NCI-H2171 treated with DMSO at 0.1 percent for 48 hours (cell line): ENCODE measurements at regions not wholly inside any gene's neighbourhood (a gene's known extent, or its start where the extent isn't known, plus 50 kb on each side); places are given as distances from the start of the nearest gene placed in this dataset.
"Not testable (repeated sequence)": the region's sequence is repeated elsewhere in the genome, so short reads cannot be mapped to it uniquely, and the experiment has no call there.

Source experiments
- DNase-seq: peaks from one replicate; lab custom pipeline; 2025; lab: John Stamatoyannopoulos, UW

DNA sequence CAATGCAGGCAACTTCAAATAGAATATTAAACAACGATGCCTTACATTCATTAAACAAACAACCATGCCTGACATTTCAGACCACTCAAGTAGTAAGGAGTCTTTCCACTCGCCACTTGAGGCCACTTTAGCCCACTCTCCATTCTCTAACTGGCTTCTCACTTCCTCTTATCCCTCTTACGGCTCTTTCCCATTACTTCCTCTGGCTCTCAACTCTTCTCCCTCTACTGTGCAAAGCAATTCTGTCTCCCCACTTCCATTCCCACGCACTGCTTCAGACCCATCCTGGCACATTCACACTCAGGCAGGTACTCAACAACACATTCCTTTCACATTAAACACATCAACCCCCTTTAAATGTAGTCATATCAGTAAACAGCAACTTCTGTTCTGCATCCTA is 229.8 kb upstream of the IPO5 start:
- no peak for DNase-seq

GRCh38 chr13:97724450-97724849 is 229.0 kb upstream of the IPO5 start:
- DNase-seq: no peak

DNA sequence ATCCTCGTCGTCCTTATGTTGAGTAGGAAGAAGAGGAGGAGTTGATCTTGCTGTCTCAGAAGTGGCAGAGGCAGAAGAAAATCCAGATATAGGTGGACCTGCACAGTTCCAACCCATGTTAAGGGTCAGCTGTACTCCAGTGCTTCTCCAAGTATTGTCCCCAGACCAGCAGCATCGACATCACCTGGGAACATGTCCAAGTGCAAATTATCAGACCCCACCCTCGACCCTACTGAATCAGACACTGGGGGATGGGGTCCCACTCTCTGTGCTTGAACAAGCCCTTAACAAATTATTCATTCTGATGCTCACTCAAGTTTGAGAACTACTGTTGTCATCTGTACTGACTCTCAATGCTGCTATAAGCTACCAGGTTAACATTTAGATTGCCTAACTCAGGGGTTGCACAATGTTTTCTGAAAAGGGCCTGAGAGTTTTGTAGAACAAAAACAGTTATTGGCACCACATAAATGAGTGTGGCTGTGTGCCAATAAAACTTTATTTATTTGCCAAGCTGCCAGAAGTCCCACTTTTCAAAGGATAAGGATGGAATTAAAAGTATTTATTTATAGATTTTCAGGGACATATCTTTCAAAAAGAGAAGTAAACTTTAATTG is 226.7 kb upstream of the IPO5 start:
- DNase-seq: no peak

DNA sequence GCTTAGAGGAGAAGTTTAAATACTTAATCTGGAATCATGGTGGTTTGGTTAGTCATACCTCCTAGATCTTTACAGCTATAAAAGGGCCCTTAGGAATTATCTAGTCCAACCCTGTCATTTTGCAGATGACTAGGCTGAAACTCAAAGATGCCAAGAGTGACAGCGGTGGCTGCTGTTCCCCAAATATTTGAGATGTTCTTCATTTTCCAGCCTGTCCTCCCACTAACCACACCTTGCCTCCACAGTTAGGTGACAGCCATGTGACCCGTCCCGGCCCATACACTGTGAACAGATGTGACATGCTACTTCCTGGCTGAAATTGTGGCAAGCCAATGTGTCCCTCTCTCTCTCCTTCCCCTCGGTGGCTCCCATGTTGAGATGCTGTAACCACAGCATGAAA is 225.5 kb upstream of the IPO5 start:
- no peak for DNase-seq

DNA sequence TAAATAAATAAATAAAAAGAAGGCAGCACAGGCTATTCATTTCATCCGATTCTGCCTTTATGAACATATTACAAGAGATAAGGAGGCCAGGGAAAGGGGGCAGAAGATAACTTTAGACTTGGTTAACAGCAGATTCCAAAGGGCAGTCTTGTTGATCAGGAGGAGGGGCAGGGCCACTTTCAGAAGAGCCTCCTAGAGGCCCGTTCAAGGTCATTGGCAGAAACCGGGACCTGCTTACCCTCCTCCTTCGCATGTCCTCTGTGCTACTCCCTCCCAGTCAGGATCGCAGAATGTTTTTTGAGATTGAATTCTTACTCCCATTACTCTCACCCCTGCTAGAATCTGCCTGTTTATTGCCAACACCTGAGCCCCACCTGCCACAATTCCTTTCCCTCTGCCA is 217.0 kb upstream of the IPO5 start:
- no peak for DNase-seq

- DNase-seq: no peak
Observed at GRCh38 chr13:97742084-97742483, 211.4 kb upstream of the IPO5 start.

GRCh38 chr13:97743938-97744337 is 209.5 kb upstream of the IPO5 start:
- DNase-seq: no peak

- no peak for DNase-seq
Observed at GRCh38 chr13:97746649-97747048, 206.8 kb upstream of the IPO5 start.

DNA sequence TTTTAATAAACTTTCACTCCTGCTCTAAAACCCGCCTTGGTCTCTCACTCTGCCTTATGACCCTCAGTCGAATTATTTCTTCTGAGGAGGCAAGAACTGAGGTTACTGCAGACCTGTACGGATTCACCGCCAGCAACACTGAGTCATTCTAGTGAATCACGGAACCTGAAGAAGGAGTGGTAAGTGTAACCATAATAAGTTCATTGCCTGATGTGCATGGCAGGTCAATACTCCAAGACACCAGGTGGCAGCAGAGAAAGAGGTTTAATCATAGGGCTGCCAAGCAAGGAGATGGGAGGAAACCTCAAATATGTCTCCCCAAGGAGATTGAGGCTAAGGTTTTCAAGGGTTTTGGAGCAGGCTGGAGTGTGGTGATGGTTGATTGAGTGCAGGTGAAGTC is 204.3 kb upstream of the IPO5 start:
- peak; percentile 31 for DNase-seq

GRCh38 chr13:97751477-97751876 is 202.0 kb upstream of the IPO5 start:
- no peak for DNase-seq

DNA sequence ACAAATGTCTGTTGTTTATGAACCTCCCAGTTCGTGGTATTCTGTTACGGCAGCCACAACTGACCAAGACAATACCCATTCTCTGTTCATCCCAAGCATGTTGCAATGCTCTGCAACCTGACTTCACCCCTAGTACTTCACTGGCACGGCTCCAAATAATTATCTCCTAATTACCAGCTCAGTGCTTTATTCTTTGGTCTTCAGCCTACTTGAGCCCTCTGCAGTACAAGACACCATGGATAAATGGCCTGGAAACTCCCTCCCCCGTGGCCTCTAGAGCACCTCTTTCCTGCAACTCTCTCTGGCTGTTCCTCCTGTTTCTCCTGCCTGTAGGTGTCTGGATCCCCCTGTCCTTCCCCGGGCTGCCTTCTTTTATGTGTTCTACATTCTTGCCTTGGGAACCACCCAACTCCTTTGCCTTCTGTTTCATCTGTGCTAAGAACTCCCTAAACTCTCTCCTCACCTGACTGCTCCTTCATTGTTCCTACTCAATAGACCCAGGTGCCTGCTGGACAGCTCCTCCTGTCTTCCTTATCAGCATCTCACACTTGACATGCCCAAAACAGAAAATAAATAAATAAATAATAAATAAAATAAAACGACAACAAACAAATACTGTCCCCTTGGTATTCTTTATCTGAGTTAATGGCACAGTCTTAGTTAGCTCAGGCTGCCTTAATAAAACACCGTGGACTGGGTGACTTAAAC is 200.4 kb upstream of the IPO5 start:
- peak; percentile 5 for DNase-seq

DNA sequence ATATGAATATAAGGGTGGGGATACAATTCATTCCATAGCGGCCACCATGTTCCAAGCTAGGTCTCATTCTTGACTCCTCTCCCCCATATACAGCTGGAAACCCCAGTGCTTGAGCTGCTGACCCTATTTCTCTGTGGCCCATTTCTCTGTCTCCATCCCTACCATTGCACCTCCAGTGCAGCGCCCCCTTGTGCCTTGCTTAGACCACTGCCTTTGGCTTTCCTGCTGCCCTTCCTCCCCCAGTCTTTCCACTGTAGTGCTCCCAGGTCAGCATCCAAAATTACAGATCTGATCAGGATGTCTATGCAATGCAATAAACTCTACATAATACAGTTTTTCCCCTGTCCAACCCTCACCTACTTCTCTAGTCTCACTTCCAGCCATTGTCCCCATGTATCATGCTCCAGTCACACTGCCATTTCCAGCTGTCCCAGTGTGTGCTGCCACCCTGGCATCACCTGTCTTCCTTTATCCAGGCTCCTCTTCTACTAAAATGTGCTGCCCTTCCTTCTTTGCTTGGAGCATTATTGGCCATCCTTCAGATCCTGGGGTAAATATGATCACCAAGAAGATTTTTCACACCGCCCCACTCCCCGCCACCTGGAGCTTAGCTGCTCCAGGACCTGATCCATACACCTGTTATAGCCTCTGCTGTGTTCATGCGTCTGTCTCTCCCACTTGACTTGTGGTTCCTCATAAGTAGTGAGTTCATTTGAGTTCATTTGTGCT is 199.4 kb upstream of the IPO5 start:
- no peak for DNase-seq

DNA sequence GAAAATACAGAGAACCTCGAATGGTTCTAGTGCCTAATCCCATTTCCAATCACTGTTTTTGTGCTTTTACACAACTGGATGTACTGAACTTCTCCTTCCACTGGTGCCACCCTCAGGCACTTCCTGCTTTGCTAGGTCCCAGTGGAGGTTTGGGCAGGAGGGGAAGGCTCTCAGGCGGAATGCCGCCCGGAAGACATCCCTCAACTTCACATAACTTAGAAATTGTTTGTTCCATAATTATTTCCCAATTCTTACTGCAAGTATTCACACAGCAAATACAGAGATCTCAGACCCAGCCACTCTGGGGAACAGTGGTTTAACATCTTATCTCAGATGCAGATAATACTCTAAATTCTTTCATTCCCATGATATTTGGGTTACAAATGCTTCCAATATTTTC is 195.7 kb upstream of the IPO5 start:
- no peak for DNase-seq

DNA sequence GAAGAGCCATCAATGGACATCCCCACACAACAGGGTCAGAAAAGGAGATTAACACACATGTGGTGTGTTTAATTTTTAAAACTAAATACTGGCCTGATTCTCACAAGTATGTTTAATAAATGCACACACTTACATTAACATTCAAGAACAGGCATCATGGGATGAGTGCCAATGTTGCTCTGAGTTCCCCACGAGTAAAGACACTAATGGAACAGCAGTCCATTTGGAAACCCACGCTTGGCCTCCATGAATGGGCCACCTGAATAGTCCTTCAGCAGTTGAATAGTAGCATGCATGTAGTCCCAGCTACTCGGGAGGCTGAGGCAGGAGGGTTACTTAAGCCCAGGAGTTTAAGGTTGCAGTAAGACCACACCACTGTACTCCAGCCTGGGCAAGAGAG is 195.2 kb upstream of the IPO5 start:
- no peak for DNase-seq

GRCh38 chr13:97761796-97762540 is 191.5 kb upstream of the IPO5 start:
- no peak for DNase-seq

- no peak for DNase-seq
Observed at GRCh38 chr13:97766749-97767148, 186.7 kb upstream of the IPO5 start.

GRCh38 chr13:97768134-97768533 is 185.3 kb upstream of the IPO5 start:
- DNase-seq: no peak

DNA sequence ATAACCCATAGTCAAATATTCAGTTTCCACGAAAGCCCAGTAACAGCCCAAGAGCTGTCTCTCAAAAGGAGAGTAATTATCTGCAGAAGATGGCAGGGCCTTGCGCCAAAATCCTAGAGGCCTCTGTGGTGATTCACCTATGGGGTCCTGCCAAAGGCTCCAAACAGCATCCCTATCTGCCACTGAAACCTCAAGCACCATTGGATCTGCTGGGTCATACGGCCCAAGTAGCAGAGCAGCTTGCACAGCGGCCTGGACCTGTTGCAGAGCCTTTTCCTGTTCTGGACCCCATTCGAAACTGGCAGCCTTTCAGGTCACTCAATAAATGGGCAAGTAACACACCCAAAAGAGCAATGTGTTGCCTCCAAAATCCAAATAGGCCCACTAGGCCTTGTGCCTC is 183.2 kb upstream of the IPO5 start:
- DNase-seq: not testable (repeated sequence)

- not testable (repeated sequence) for DNase-seq
Observed at GRCh38 chr13:97772466-97772865, 181.0 kb upstream of the IPO5 start.

DNA sequence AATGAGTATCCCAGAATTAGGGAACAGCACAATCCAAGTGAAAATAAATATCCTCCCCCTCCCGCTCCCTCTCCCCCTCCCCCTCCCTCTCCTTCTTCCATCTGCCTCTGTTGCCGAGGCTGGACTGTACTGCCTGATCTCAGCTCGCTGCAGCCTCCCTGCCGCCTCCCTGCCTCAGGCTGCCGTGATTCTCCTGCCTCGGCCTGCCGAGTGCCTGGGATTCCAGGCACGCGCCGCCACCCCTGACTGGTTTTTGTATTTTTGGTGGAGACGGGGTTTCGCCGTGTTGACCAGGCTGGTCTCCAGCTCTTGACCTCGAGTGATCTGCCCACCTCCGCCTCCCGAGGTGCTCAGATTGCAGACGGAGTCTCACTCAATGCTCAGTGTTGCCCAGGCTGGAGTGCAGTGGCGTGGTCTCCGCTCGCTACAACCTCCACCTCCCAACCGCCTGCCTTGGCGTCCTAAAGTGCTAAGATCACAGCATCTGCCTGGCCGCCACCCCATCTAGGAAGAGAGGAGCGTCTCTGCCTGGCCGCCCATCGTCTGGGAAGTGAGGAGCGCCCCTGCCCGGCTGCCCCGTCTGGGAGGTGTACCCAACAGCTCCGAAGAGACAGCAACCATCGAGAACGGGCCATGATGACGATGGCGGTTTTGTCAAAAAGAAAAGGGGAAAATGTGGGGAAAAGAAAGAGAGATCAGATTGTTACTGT is 178.9 kb upstream of the IPO5 start:
- not testable (repeated sequence) for DNase-seq

- no peak for DNase-seq
Observed at GRCh38 chr13:97780486-97780885, 173.0 kb upstream of the IPO5 start.

DNA sequence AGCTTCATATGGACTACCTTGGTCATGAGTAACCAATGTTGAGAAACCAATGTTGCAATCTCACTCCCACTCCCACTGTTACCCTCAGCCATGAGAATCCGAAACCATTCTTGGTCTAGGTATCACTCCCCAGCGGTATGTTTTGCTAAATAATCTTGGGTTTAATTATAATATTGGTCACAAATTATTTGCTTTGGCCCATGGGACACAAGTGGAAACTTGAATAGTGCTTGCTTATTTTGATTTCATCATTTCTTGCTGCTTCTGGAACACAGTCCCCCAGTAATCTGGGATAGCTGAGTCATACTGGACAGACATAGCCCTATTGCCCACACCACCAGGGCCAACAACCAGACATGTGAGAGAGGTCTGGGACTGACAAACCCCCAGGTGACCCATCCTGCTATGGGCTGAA is 171.6 kb upstream of the IPO5 start:
- DNase-seq: no peak
